GM18511 (cell line): ENCODE measurements at regions not wholly inside any gene's neighbourhood (a gene's known extent, or its start where the extent isn't known, plus 50 kb on each side); places are given as distances from the start of the nearest gene placed in this dataset.

Experiments
- ATAC-seq: cut with Tn5 transposase; IDR thresholded peaks from one replicate; pipeline ENCODE4 v1.9.1; 2021; ENCODE audit warnings: mild to moderate bottlenecking, moderate library complexity; ENCODE audit not compliant: unreplicated experiment

DNA sequence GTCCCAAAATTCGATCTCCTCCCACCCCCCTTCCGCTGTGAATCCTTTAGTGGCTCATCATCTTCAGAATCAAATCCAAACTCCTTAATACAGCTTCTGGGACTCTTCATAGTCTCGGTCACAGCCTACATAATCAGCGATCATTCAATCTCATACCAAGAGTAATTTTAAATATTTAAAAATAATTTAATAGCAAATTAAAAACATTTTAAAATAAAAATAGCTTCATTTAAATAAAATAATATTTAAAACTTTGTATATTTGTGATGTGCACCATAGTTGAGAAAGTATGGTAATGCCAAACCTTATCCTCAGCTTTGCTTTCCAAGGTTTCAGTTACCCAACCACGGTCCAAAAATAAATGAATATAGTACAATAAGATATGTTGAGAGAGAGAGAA is 70.0 kb upstream of the NR3C1 start:
- ATAC-seq = no peak

DNA sequence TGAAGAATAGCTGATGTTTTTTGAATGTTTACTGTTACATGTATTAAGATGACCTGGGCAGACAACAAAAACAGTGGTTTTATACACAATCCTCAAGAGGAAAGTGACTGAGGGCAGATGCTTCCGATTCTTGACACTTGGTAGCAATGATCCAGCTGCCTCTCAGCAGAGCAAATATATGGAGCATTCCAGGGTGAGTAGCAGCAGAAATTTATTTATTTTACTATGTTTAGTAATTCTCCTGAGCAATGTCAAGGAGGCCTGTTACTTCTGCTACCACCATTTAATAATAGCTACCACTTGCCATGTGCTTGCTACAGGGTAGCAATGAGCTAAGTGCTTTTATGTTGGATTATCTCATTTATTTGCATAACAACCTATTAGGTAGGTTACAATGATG is 69.1 kb upstream of the NR3C1 start:
- ATAC-seq = no peak

DNA sequence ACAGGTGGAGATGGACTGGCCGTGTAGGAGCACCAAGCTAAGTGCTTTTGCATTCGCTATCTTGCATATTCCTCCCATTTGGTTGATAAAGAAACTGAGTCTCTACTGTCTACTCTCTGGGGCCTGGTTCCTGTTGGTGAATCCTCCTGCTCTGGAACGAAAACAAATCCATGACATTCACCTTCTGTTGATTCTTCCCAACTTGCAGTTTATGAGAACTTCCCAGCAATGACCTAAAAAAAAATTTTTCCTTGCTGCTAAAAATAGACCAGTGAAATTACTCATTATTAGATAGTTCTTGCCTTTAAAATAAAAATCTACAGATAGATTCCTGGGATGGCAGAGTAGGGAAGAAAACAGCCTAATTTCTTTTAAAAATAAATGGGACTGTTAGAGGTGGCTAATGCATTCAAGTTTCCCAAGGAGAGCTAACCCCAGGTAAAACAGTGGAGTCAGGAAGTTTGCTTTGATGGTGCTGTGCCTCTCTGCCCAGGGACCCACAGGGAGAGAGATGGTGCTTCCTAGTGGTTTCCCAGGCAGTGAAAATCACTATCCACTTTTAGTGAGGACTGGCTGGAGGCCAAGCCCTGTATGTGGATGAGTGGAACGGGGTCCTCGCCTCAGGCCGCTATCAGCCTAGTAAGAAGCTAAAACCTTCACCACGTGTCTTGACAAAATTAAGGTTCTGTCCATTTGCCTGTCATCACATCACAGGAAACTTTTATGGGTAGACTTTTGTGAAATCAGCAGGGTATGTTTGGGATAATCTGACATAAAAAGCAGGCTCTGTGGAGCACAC is 68.4 kb upstream of the NR3C1 start:
- no peak for ATAC-seq

DNA sequence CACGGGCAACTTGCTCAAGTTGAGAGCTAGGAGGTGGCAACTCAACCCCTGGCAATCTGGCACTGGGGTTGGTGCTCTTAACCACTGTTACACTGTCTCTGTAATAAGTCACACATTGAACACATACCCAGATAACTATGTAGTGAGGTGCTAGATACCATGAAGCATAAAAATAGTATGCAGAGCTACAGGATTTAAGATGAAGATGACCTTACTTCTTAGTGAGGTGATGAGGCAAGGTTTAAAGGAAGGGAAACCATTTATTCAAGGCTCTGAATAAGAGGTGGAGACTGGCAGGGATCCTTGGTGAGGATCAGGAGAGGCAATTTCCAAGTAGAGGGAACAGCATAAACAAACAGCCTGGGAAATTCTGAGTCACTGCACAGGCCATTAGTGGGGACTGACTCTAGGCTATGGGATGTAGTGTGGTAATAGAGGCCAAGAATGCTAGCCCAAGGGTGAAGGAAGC is 67.6 kb upstream of the NR3C1 start:
- ATAC-seq = no peak

DNA sequence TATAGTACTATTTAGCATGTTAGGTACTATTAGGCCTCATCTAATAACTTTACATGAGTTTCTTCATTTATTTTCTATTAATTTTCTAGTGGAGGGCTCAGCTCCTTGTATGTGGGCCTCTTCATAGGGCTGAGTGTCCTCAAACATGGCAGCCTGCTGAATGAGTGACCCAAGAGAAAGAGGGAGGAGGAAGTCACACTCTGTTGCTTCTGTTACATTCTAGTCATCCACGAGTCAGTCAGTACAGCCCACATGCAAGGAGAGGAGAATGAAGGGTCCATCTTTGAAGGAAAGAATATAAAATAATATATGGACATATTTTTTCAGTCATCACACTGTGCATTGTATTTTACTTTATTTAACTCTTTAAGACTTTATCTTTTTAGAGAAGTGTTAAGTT is 66.6 kb upstream of the NR3C1 start:
- ATAC-seq = no peak

DNA sequence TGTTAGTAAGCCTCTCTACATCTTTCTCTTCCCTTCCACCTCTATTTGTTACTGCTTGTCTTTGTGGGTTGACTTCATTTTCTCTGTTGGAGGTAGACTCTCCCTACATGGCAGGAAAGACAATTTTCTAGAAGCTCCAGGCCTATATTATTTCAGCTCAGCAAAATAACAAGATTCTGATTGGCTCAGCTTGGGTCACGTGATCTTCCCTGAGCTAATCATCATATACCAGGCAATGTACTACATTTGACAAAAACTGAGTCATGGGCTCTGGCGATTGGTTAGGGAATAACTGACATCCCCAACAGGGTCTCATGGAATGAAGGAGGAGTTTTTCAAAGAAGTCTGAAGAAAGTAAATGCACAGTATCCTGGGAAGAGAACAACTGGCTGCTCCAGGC is 65.6 kb upstream of the NR3C1 start:
- ATAC-seq = no peak

DNA sequence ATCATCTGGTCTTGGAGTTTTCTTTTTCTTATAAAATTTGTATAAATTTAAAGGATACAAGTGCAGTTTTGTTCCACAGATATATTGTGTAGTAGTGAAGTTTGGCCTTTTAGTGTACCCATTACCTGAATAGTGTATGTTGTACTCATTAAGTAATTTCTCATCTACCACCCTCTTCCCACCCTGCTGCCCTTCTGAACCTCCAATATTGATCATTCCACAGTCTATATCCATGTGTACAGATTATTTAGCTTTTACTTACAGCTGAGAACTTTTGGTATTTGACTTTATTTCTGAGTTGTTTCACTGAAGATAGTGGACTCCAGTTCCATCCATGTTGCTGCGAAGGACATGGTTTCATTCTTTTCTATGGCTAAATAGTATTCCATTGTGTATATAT is 63.1 kb upstream of the NR3C1 start:
- ATAC-seq = no peak

DNA sequence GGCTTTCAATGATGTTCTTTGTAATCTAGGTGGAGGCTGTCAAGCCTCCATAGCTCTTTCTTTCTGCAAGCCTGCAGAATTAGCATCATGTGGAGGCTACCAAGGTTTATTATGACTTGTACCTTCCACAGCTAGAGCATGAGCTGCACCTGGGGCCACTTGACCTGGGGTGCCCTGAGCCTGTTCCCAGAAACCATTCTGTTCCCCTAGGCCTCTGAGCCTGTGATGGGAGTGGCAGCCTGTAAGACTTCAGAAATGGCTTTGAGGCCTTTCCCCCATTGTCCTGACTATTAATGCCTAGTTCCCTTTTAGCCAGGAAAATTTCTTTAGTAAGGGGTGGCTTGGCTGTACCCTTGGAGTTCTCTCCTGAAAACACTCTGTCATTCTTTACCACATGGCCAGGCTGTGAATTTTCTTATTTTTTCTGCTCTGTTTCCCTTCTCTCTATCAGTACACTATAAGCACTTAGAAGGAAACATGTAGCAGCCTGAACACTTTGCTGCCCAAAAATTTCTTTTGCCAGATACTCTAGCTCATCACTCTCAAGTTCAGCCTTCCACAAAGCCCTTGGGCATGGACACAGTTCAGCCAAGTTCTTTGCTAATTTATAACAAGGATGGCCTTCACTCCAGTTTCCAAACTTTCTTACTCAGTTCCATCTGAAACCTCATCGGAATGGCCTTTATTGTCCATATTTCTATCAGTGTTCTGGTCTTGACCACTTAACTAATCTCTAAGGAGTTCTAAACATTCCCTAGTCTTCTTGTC is 61.4 kb upstream of the NR3C1 start:
- ATAC-seq = no peak

DNA sequence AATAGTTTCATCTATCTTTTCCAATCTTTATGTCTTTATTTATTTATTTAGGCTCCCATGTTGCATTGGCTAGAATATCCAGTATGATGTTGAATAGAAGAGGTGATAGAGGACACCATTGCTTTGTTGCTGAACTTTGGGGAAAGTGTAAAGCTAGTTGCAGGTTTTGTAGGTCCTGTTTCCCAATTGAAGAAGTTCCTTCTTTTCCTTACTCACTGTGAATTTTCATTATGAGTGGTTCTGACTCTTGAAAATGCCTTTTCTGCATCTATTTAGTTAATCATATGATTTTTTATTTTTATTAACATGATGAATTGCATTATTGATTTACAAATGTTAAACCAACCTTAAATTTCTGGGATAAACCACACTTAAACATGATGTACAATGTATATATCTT is 58.9 kb upstream of the NR3C1 start:
- ATAC-seq = no peak

DNA sequence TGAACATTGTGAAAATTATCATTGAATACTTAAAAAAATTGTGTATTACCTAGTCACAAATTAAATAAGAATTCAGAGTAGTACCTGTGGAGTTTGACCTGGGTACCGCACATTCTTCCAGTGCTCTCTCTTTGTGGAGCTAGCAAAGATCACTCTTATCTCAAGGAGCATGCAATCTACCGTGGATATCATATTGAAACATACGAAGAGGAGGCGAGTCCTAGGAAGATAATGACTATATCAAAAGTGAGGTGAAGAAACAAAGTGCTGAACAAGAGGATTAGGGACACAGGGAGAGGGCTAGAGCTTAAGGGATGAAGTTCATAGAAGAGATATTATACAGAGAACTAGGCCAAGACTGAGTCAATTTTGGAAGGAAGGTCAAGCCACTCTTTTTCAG is 55.9 kb upstream of the NR3C1 start:
- no peak for ATAC-seq

DNA sequence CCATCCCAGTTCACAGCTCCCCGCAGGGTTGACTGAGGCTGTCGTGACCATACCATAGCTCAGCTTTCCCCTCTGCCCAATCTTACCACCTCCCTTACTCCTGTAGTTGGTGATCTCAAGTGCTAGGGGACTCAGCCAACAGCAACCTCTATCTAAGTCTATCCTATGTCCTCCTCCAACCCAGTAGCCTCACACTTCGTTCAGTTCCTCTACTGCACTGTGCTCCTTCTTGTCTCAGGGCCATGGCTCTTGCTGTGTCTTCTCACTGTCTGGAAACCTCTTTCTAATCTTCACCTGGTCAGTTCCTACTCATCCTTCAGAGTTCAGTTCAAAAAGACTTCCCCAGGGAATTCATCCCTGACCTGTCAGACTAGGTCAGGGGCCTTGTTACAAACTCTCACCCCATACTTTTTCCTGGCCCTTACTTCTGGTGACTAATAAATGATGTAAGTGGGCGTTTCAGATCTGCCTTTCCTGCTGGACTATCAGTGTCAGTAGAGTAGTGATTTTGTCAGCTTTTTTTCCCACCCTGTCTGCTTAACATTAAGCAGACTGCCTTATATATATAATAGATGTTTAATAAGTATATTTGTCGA is 53.6 kb upstream of the NR3C1 start:
- no peak for ATAC-seq

DNA sequence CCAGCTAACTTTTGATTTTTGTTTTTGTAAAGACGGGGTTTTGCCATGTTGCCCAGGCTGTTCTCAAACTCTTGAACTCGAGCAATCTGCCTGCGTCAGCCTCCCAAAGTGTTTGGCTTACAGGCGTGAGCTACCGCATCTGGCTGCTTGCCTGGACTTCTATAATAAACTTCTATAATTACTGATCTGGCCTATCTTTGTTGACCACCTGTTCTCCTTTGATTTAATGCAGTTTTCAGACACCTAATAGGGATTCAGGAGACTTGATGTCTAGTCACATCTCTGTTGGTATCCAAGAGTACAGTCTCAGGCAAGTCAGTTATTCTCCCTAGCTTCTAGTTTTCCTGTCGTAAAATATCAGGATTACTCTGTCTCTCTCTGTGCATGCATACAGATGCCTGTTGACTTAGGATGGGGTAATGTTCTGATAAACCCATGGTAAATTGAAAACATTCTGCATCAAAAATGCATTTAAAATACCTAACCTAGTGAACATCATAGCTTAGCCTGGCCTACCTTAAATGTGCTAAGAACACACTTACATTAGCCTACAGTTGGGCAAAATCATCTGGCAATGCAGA is 51.5 kb upstream of the NR3C1 start:
- no peak for ATAC-seq

DNA sequence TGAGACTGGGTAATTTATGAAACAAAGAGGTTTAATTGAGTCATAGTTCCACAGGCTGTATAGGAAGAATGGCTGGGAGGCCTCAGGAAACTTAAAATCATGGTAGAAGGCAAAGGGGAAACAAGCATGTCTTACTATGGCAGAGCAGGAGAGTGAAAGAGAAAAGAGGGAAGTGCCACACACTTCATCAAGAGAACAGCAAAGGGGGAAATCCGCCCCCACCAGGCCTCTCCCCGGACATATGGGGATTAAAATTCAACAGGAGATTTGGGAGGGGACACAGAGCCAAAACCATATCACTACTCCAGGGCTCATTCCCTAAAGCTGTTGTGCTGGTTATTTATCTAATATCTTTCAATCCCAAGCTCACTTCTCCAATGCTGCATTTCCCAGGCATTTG is 50.2 kb upstream of the NR3C1 start:
- ATAC-seq = no peak
